Suprapubic skin (tissue), 4 donors: ENCODE measurements at regions not wholly inside any gene's neighbourhood (a gene's known extent, or its start where the extent isn't known, plus 50 kb on each side); places are given as distances from the start of the nearest gene placed in this dataset.

Experiments
- DNase-seq, 2 donors: peaks; one replicate each; pipeline ENCODE4 v3.0.0-alpha.2; 2019; ENCODE audit warnings: low spot score in 2 of 2
- H3K27ac ChIP-seq: fragments of 200-600 bp; sonication (generic); one replicate; pipeline ENCODE4 v1.5.1; 2019
- H3K27me3 ChIP-seq: fragments of 200-600 bp; sonication (generic); one replicate; pipeline ENCODE4 v1.5.1; 2019
- H3K36me3 ChIP-seq: fragments of 200-600 bp; sonication (generic); one replicate; pipeline ENCODE4 v1.5.1; 2019
- H3K4me1 ChIP-seq: fragments of 200-600 bp; sonication (generic); one replicate; pipeline ENCODE4 v1.5.1; 2019
- H3K4me3 ChIP-seq: fragments of 200-600 bp; sonication (generic); one replicate; pipeline ENCODE4 v1.5.1; 2019; ENCODE audit warnings: mild to moderate bottlenecking
- H3K9me3 ChIP-seq: fragments of 200-600 bp; sonication (generic); one replicate; pipeline ENCODE4 v1.5.1; 2019
- CTCF ChIP-seq, 2 donors: fragments of 200-600 bp in 1 of 2; fragments of 450-650 bp in 1 of 2; sonication (generic) in 1 of 2; IDR thresholded peaks; one replicate each; pipeline ENCODE4 v1.5.1; 2016 to 2019; ENCODE audit warnings: antibody characterized with exemption in 2 of 2, mild to moderate bottlenecking in 1 of 2, moderate library complexity in 1 of 2
- EP300 ChIP-seq: sonication (generic); formaldehyde crosslinking; IDR thresholded peaks from one replicate; pipeline ENCODE4 v1.6.1; 2017; ENCODE audit warnings: antibody characterized with exemption
- POLR2A ChIP-seq, 2 donors: fragments of 450-650 bp; IDR thresholded peaks; one replicate each; pipeline ENCODE4 v1.6.1; 2017; ENCODE audit warnings: antibody characterized with exemption in 2 of 2, mild to moderate bottlenecking in 2 of 2, moderate library complexity in 2 of 2
- POLR2AphosphoS5 ChIP-seq, 3 donors: sonication (generic); formaldehyde crosslinking; IDR thresholded peaks; one replicate each; pipeline ENCODE4 v1.6.1; 2017; ENCODE audit warnings: antibody characterized with exemption in 3 of 3
- WGBS: methylation state at CpG from one replicate; pipeline ENCODE4 v1.1.5; 2018; 5-methylcytosine and 5-hydroxymethylcytosine counted together

DNA sequence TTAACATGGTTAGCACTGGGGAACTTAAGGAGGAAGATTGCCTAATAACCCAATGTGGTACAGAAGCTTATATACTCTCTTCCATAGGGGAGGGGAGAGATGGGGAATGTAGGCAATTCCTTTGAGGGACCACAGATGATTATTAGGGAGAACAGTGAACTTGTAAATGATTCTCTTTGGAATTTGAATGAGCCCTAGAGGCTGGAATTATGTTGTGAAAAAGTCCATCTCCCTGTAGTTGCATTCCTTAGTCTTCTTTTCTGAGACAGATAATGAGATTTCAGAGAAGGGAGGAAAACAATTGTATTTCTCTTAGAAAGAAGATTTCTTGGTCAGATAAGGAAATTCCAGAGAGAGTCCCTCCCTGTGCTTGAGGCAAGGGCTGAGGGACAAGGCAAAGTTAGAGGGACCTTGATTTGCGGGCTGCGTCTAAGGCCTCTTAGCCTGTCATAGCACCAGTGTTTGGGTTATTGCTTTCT is 89.0 kb upstream of the HMCN1 start:
- H3K27ac ChIP-seq = no peak overlapping the region
- no peaks in the 10 kb centered on the region for H3K9me3 ChIP-seq
- no peaks in the 10 kb centered on the region for H3K36me3 ChIP-seq
- peaks cover 14% of the 10 kb centered on the region for H3K4me1 ChIP-seq
- TF ChIP-seq CTCF (IDR thresholded peaks at IDR 0.05) (no peak), EP300 (no peak), POLR2AphosphoS5 (IDR thresholded peaks at IDR 0.05) (no peak), POLR2A (IDR thresholded peaks at IDR 0.05) (no peak)
- H3K27me3 ChIP-seq = no peaks in the 10 kb centered on the region
- H3K4me3 ChIP-seq = no peak overlapping the region
- WGBS = 93% methylated on average over 2 of the region's 2 CpGs
- no peak for DNase-seq

DNA sequence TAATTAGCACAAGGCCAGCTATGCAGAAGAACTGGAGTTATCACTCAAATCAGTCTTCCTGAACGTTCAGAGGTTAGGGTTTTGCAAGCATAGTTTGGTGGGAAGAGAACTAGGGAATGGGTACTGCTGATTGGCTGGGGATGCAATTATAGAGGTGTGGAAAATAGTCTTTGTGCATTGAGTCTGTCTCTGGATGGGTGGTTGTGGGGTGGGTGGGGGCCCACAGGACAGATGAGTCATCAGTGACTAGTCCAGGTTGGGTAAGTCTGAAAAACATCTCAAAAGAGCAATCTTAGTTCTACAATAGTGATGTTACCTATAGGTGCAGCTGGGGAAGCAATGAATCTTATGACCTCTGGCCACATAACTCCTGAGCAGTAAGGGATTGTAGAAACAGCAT is 89.7 kb upstream of the HMCN1 start:
- WGBS = 81% methylated on average over 1 of the region's 1 CpG
- no peak overlapping the region for H3K4me3 ChIP-seq
- H3K27me3 ChIP-seq = no peaks in the 10 kb centered on the region
- no peaks in the 10 kb centered on the region for H3K36me3 ChIP-seq
- TF ChIP-seq POLR2AphosphoS5 (IDR thresholded peaks at IDR 0.05) (no peak), POLR2A (IDR thresholded peaks at IDR 0.05) (no peak), CTCF (IDR thresholded peaks at IDR 0.05) (no peak), EP300 (no peak)
- H3K4me1 ChIP-seq = peaks cover 14% of the 10 kb centered on the region
- DNase-seq = no peak
- no peak overlapping the region for H3K27ac ChIP-seq
- H3K9me3 ChIP-seq = no peaks in the 10 kb centered on the region

- no peaks in the 10 kb centered on the region for H3K9me3 ChIP-seq
- H3K27me3 ChIP-seq = no peaks in the 10 kb centered on the region
- no peak overlapping the region for H3K4me3 ChIP-seq
- H3K4me1 ChIP-seq = no peaks in the 10 kb centered on the region
- H3K27ac ChIP-seq = no peak overlapping the region
- TF ChIP-seq POLR2A (IDR thresholded peaks at IDR 0.05) (no peak), CTCF (IDR thresholded peaks at IDR 0.05) (no peak), EP300 (no peak), POLR2AphosphoS5 (IDR thresholded peaks at IDR 0.05) (no peak)
- no peaks in the 10 kb centered on the region for H3K36me3 ChIP-seq
- no peak for DNase-seq
These were observed 97.3 kb upstream of the HMCN1 start for GRCh38 chr1:185636848-185637247.

DNA sequence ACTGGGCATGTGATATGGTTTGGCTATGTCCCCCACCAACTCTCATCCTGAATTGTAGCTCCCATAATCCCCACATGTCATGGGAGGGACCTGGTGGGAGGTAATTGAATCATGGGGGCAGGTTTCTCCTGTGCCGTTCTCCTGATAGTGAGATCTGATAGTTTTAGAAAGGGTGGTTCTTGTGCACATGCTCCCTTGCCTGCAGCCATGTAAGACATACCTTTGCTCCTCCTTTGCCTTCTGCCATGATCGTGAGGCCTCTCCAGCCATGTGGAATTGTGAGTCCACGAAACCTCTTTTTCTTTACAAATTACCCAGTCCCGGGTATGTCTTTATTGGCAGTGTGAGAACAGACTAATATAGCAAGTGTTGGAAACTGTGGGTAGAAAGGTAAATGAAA is 99.5 kb upstream of the HMCN1 start:
- Histone ChIP-seq H3K27ac (no peak overlapping the region), H3K36me3 (no peaks in the 10 kb centered on the region), H3K27me3 (no peaks in the 10 kb centered on the region), H3K9me3 (no peaks in the 10 kb centered on the region), H3K4me1 (no peaks in the 10 kb centered on the region), H3K4me3 (no peak overlapping the region)
- TF ChIP-seq EP300 = no peak
- TF ChIP-seq POLR2AphosphoS5 (IDR thresholded peaks at IDR 0.05) = no peak
- no peak for TF ChIP-seq CTCF (IDR thresholded peaks at IDR 0.05)
- TF ChIP-seq POLR2A (IDR thresholded peaks at IDR 0.05) = no peak
- DNase-seq = no peak
- WGBS = 93% methylated on average over 4 of the region's 4 CpGs

GRCh38 chr1:185632659-185633423 is 101.3 kb upstream of the HMCN1 start:
- Histone ChIP-seq H3K4me3 (no peak overlapping the region), H3K36me3 (no peaks in the 10 kb centered on the region), H3K4me1 (no peaks in the 10 kb centered on the region), H3K27ac (no peak overlapping the region), H3K27me3 (no peaks in the 10 kb centered on the region), H3K9me3 (no peaks in the 10 kb centered on the region)
- DNase-seq = no peak
- no peak for TF ChIP-seq POLR2A (IDR thresholded peaks at IDR 0.05)
- no peak for TF ChIP-seq POLR2AphosphoS5 (IDR thresholded peaks at IDR 0.05)
- TF ChIP-seq CTCF (IDR thresholded peaks at IDR 0.05) = no peak
- no peak for TF ChIP-seq EP300
- WGBS = 70% methylated on average over 4 of the region's 4 CpGs
